ENCODE measurements at regions not wholly inside any gene's neighbourhood (a gene's known extent, or its start where the extent isn't known, plus 50 kb on each side); places are given as distances from the start of the nearest gene placed in this dataset.
"Not testable (repeated sequence)": the region's sequence is repeated elsewhere in the genome, so short reads cannot be mapped to it uniquely, and the experiment has no call there.

- no peaks in the 10 kb centered on the region for H3K36me3 ChIP-seq (ENCODE audit: control insufficient read depth, insufficient read depth, low read length)
- no peak for TF ChIP-seq CTCF (IDR thresholded peaks at IDR 0.05; ENCODE audit: insufficient read depth, low read depth, low read length)
- no peaks in the 10 kb centered on the region for H3K27me3 ChIP-seq (ENCODE audit: control insufficient read depth, insufficient read depth, low read length)
- H3K4me3 ChIP-seq (ENCODE audit: low read depth, low read length): no peak overlapping the region
- ChIA-PET POLR2A (no interaction called here), CTCF (no interaction called here)
- no peak for DNase-seq (ENCODE audit: low read depth)
Measured at GRCh38 chr12:131443019-131444000, 267.6 kb upstream of the SFSWAP start.

GRCh38 chr12:131444220-131445164, 266.4 kb upstream of the SFSWAP start:
- H3K4me3 ChIP-seq (ENCODE audit: low read depth, low read length): no peak overlapping the region
- no peak for TF ChIP-seq CTCF (IDR thresholded peaks at IDR 0.05; ENCODE audit: insufficient read depth, low read depth, low read length)
- H3K27me3 ChIP-seq (ENCODE audit: control insufficient read depth, insufficient read depth, low read length): no peaks in the 10 kb centered on the region
- no peaks in the 10 kb centered on the region for H3K36me3 ChIP-seq (ENCODE audit: control insufficient read depth, insufficient read depth, low read length)
- POLR2A ChIA-PET: no interaction called here
- CTCF ChIA-PET: no interaction called here
- DNase-seq (ENCODE audit: low read depth): no peak

GRCh38 chr12:131445184-131445774, 265.6 kb upstream of the SFSWAP start:
- Histone ChIP-seq H3K4me3 (ENCODE audit: low read depth, low read length) (no peak overlapping the region), H3K27me3 (ENCODE audit: control insufficient read depth, insufficient read depth, low read length) (no peaks in the 10 kb centered on the region), H3K36me3 (ENCODE audit: control insufficient read depth, insufficient read depth, low read length) (no peaks in the 10 kb centered on the region)
- CTCF ChIA-PET: no interaction called here
- DNase-seq (ENCODE audit: low read depth): no peak
- POLR2A ChIA-PET: no interaction called here
- no peak for TF ChIP-seq CTCF (IDR thresholded peaks at IDR 0.05; ENCODE audit: insufficient read depth, low read depth, low read length)

- TF ChIP-seq CTCF (IDR thresholded peaks at IDR 0.05; ENCODE audit: insufficient read depth, low read depth, low read length): no peak
- Histone ChIP-seq H3K27me3 (ENCODE audit: control insufficient read depth, insufficient read depth, low read length) (no peaks in the 10 kb centered on the region), H3K36me3 (ENCODE audit: control insufficient read depth, insufficient read depth, low read length) (no peaks in the 10 kb centered on the region), H3K4me3 (ENCODE audit: low read depth, low read length) (no peak overlapping the region)
- DNase-seq (ENCODE audit: low read depth): no peak
- CTCF ChIA-PET: no interaction called here
- POLR2A ChIA-PET: no interaction called here
Measured at GRCh38 chr12:131445795-131446194, 265.1 kb upstream of the SFSWAP start.

- CTCF ChIA-PET; H3K36me3 ChIP-seq (ENCODE audit: control insufficient read depth, insufficient read depth, low read length); DNase-seq (ENCODE audit: low read depth); H3K4me3 ChIP-seq (ENCODE audit: low read depth, low read length); POLR2A ChIA-PET; H3K27me3 ChIP-seq (ENCODE audit: control insufficient read depth, insufficient read depth, low read length): not testable (repeated sequence)
Measured at GRCh38 chr12:131447636-131448035, 263.3 kb upstream of the SFSWAP start.
